K562 (cell line): ENCODE measurements at regions not wholly inside any gene's neighbourhood (a gene's known extent, or its start where the extent isn't known, plus 50 kb on each side); places are given as distances from the start of the nearest gene placed in this dataset.

Experiments used
- BDP1 ChIP-seq: IDR thresholded peaks from 3 replicates; pipeline ENCODE4 v1.6.1; 2011; ENCODE audit not compliant: insufficient read length, insufficient read depth
- BHLHE40 ChIP-seq: IDR thresholded peaks from 2 replicates; pipeline ENCODE4 v1.6.1; 2011; ENCODE audit warnings: low read length, improper control_type of control experiment
- CTBP1 ChIP-seq: fragments of 450-650 bp; IDR thresholded peaks from 2 replicates; pipeline ENCODE4 v1.6.1; 2016; ENCODE audit warnings: borderline replicate concordance
- EZH2 ChIP-seq: IDR thresholded peaks from 2 replicates; pipeline ENCODE4 v1.6.1; 2012; ENCODE audit warnings: low read depth, mild to moderate bottlenecking, inconsistent platforms, low read length, borderline replicate concordance
- POLR2A ChIP-seq: fragments of 450-650 bp; conservative IDR thresholded peaks from 2 replicates; pipeline ENCODE4 v1.6.1; 2016
- PRPF4 ChIP-seq: fragments of 200-400 bp; formaldehyde crosslinking; IDR thresholded peaks from one replicate; pipeline ENCODE4 v1.6.1; 2017; ENCODE audit warnings: low read length, low read depth, mild to moderate bottlenecking; ENCODE audit not compliant: insufficient read depth, poor library complexity, severe bottlenecking
- YY1 ChIP-seq, 3 experiments: IDR thresholded peaks; 2 replicates each; pipeline ENCODE4 v1.6.1; 2011; ENCODE audit warnings: low read length in 2 of 3, mild to moderate bottlenecking in 2 of 3, moderate library complexity in 2 of 3, borderline replicate concordance in 1 of 3, control low read depth in 1 of 3, low read depth in 1 of 3; ENCODE audit not compliant: insufficient read depth in 3 of 3, insufficient replicate concordance in 2 of 3, control insufficient read depth in 1 of 3, insufficient read length in 1 of 3; ENCODE audit errors: extremely low read depth in 1 of 3
- ZNF239 ChIP-seq: fragments of 250-450 bp; sonication (Bioruptor Pico); IDR thresholded peaks from 2 replicates; pipeline ENCODE4 v1.4.0; 2020; ENCODE audit warnings: mild to moderate bottlenecking
- ZNF561 ChIP-seq: fragments of 450-650 bp; formaldehyde crosslinking; conservative IDR thresholded peaks from 2 replicates; pipeline ENCODE4 v1.4.0; 2020; ENCODE audit warnings: mild to moderate bottlenecking, moderate library complexity
- TF ChIP-seq, protein P1 (sequence below): fragments of 450-650 bp; formaldehyde crosslinking; IDR thresholded peaks from 2 replicates; pipeline ENCODE4 v1.4.0; 2020; ENCODE audit warnings: mild to moderate bottlenecking, mixed read lengths
- TF ChIP-seq, protein P2 (sequence below), 3 experiments: IDR thresholded peaks in 2 of 3; conservative IDR thresholded peaks in 1 of 3; 2 replicates each; pipeline ENCODE4 v1.5.1; 2011 to 2012; ENCODE audit warnings: low read length in 3 of 3, mild to moderate bottlenecking in 3 of 3, control low read depth in 2 of 3, improper control_type of control experiment in 1 of 3, inconsistent platforms in 1 of 3, low read depth in 1 of 3, mixed read lengths in 1 of 3, moderate library complexity in 1 of 3; ENCODE audit not compliant: insufficient read depth in 2 of 3

- TF ChIP-seq POLR2A, result no peak
- TF ChIP-seq BHLHE40, result no peak
- TF ChIP-seq YY1 (IDR thresholded peaks at IDR 0.05; ENCODE audit: borderline replicate concordance in 1 of 3, control insufficient read depth in 1 of 3, extremely low read depth in 1 of 3, insufficient read depth in 3 of 3, insufficient read length in 1 of 3, insufficient replicate concordance in 2 of 3, low read depth in 1 of 3, low read length in 2 of 3), result no peak
- no peak for TF ChIP-seq BDP1
- no peak for TF ChIP-seq ZNF239 (CRISPR knock-in tag)
- TF ChIP-seq ZNF561 (CRISPR knock-in tag), result no peak
- no peak for TF ChIP-seq PRPF4
- TF ChIP-seq EZH2, result no peak
- TF ChIP-seq, protein P1, sequence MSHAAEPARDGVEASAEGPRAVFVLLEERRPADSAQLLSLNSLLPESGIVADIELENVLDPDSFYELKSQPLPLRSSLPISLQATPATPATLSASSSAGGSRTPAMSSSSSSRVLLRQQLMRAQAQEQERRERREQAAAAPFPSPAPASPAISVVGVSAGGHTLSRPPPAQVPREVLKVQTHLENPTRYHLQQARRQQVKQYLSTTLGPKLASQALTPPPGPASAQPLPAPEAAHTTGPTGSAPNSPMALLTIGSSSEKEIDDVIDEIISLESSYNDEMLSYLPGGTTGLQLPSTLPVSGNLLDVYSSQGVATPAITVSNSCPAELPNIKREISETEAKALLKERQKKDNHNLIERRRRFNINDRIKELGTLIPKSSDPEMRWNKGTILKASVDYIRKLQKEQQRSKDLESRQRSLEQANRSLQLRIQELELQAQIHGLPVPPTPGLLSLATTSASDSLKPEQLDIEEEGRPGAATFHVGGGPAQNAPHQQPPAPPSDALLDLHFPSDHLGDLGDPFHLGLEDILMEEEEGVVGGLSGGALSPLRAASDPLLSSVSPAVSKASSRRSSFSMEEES (CRISPR knock-in tag), result no peak
- TF ChIP-seq, protein P2, sequence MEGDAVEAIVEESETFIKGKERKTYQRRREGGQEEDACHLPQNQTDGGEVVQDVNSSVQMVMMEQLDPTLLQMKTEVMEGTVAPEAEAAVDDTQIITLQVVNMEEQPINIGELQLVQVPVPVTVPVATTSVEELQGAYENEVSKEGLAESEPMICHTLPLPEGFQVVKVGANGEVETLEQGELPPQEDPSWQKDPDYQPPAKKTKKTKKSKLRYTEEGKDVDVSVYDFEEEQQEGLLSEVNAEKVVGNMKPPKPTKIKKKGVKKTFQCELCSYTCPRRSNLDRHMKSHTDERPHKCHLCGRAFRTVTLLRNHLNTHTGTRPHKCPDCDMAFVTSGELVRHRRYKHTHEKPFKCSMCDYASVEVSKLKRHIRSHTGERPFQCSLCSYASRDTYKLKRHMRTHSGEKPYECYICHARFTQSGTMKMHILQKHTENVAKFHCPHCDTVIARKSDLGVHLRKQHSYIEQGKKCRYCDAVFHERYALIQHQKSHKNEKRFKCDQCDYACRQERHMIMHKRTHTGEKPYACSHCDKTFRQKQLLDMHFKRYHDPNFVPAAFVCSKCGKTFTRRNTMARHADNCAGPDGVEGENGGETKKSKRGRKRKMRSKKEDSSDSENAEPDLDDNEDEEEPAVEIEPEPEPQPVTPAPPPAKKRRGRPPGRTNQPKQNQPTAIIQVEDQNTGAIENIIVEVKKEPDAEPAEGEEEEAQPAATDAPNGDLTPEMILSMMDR (IDR thresholded peaks at IDR 0.05 in 2 of 3, conservative IDR thresholded peaks at IDR 0.05 in 1 of 3; ENCODE audit: insufficient read depth in 2 of 3, low read depth in 1 of 3, low read length in 3 of 3), result no peak
- TF ChIP-seq CTBP1, result no peak
Measured at GRCh38 chr15:94792196-94792595, 560.8 kb downstream of the MCTP2 start.
